RWPE1 (cell line): ENCODE measurements at regions not wholly inside any gene's neighbourhood (a gene's known extent, or its start where the extent isn't known, plus 50 kb on each side); places are given as distances from the start of the nearest gene placed in this dataset.

Experiments
- CTCF ChIA-PET: fragments of 350-600 bp; sonication (Branson Sonifier 250); formaldehyde crosslinking; extraction: SDS; loops from one replicate; lab custom pipeline; 2021; lab: Yijun Ruan, JAX
- POLR2A ChIA-PET: fragments of 400-600 bp; formaldehyde crosslinking; extraction: SDS; loops from one replicate; lab custom pipeline; 2020; ENCODE audit warnings: antibody characterized with exemption; ENCODE audit not compliant: low non-redundant PET; lab: Yijun Ruan, JAX
- DNase-seq: peaks from one replicate; pipeline ENCODE4 v3.0.0; 2012; ENCODE audit warnings: low spot score
- H3K27ac ChIP-seq: fragments of 450-650 bp; 2 replicates; pipeline ENCODE4 v1.5.1; 2017
- TF ChIP-seq, protein P1 (sequence below): fragments of 450-650 bp; conservative IDR thresholded peaks from 2 replicates; pipeline ENCODE4 v1.5.1; 2017; ENCODE audit warnings: low read depth, mild to moderate bottlenecking

- CTCF ChIA-PET, result interaction anchor here (0.7 kb wide), 1 partner anchor 218 kb away, joined by 3 read pairs; no protein-coding TSS in a partner anchor
- DNase-seq, result no peak
- no peak overlapping the region for H3K27ac ChIP-seq
- TF ChIP-seq, protein P1, sequence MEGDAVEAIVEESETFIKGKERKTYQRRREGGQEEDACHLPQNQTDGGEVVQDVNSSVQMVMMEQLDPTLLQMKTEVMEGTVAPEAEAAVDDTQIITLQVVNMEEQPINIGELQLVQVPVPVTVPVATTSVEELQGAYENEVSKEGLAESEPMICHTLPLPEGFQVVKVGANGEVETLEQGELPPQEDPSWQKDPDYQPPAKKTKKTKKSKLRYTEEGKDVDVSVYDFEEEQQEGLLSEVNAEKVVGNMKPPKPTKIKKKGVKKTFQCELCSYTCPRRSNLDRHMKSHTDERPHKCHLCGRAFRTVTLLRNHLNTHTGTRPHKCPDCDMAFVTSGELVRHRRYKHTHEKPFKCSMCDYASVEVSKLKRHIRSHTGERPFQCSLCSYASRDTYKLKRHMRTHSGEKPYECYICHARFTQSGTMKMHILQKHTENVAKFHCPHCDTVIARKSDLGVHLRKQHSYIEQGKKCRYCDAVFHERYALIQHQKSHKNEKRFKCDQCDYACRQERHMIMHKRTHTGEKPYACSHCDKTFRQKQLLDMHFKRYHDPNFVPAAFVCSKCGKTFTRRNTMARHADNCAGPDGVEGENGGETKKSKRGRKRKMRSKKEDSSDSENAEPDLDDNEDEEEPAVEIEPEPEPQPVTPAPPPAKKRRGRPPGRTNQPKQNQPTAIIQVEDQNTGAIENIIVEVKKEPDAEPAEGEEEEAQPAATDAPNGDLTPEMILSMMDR, result no peak
- POLR2A ChIA-PET, result no interaction called here
These were observed 425.0 kb downstream of the LRRIQ3 start for GRCh38 chr1:73772941-73773340.

GRCh38 chr1:73771396-73771795 is 426.6 kb downstream of the LRRIQ3 start:
- TF ChIP-seq, protein P1, result no peak
- CTCF ChIA-PET, result no interaction called here
- POLR2A ChIA-PET, result no interaction called here
- DNase-seq, result no peak
- H3K27ac ChIP-seq, result no peak overlapping the region

GRCh38 chr1:73770109-73770905 is 427.7 kb downstream of the LRRIQ3 start:
- CTCF ChIA-PET, result no interaction called here
- TF ChIP-seq, protein P1, result no peak
- POLR2A ChIA-PET, result no interaction called here
- no peak overlapping the region for H3K27ac ChIP-seq
- no peak for DNase-seq

DNA sequence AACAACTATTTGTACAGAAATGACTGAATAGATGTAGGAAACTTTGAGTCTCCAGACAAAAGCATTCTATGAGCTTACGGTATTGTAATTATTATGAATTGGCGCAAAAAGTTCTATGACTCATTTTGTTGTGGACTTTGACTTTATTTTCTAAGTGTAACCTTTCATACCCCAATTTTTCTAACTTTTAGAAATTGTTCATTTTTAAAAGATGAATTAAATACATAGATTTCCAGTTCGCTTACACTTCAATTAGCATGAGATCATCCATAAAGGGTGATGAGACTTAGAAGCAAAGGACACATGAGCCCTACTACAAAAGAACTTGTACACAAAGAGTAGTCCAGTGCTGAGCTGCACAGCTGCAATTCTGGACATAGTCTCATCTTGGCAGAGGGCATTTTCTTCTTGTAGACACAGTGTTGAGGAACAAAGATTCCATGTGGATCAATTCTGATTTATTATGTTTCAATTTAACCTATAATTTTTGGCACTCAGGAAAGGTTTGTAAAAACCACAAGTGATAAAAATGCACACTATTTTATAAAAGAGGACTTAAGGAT is 431.1 kb downstream of the LRRIQ3 start:
- H3K27ac ChIP-seq, result no peak overlapping the region
- no peak for DNase-seq
- POLR2A ChIA-PET, result no interaction called here
- CTCF ChIA-PET, result interaction anchor here (1.3 kb wide), 1 partner anchor 15 kb away, joined by 4 read pairs; no protein-coding TSS in a partner anchor
- TF ChIP-seq, protein P1, result no peak

GRCh38 chr1:73765551-73766233 is 432.3 kb downstream of the LRRIQ3 start:
- CTCF ChIA-PET, result no interaction called here
- POLR2A ChIA-PET, result no interaction called here
- TF ChIP-seq, protein P1, result no peak
- no peak for DNase-seq
- H3K27ac ChIP-seq, result no peak overlapping the region

- ChIA-PET POLR2A (no interaction called here), CTCF (no interaction called here)
- TF ChIP-seq, protein P1, result no peak
- no peak for DNase-seq
- H3K27ac ChIP-seq, result no peak overlapping the region
These were observed 436.4 kb downstream of the LRRIQ3 start for GRCh38 chr1:73761559-73761958.
